Transverse colon (tissue), 4 donors: ENCODE measurements at regions not wholly inside any gene's neighbourhood (a gene's known extent, or its start where the extent isn't known, plus 50 kb on each side); places are given as distances from the start of the nearest gene placed in this dataset.
"Not testable (repeated sequence)": the region's sequence is repeated elsewhere in the genome, so short reads cannot be mapped to it uniquely, and the experiment has no call there.

Experiments used
- DNase-seq: peaks from one replicate; pipeline ENCODE4 v3.0.0-alpha.2; 2019
- H3K27ac ChIP-seq, 4 donors: fragments of 200-600 bp; sonication (generic); 2 replicates each; pipeline ENCODE4 v1.5.1; 2016 to 2018; ENCODE audit warnings: inconsistent platforms in 4 of 4
- H3K27me3 ChIP-seq: fragments of 200-600 bp; sonication (generic); 2 replicates; pipeline ENCODE4 v1.5.1; 2017; ENCODE audit warnings: inconsistent platforms
- H3K36me3 ChIP-seq, 4 donors: fragments of 200-600 bp; sonication (generic); 2 replicates each; pipeline ENCODE4 v1.5.1; 2017 to 2019; ENCODE audit warnings: inconsistent platforms in 4 of 4
- H3K4me1 ChIP-seq, 4 donors: fragments of 200-600 bp; sonication (generic); 2 replicates each; pipeline ENCODE4 v1.5.1; 2017 to 2020; ENCODE audit warnings: inconsistent platforms in 4 of 4
- H3K4me3 ChIP-seq, 4 donors: fragments of 200-600 bp; sonication (generic); 1 replicate in 1 of 4; 2 replicates in 3 of 4; pipeline versions ENCODE4 v1.5.1 to v1.6.1; 2017 to 2019; ENCODE audit warnings: inconsistent platforms in 4 of 4
- H3K9me3 ChIP-seq, 2 donors: fragments of 200-600 bp; sonication (generic); 2 replicates each; pipeline ENCODE4 v1.5.1; 2017 to 2019; ENCODE audit warnings: inconsistent platforms in 2 of 2
- CTCF ChIP-seq, 5 experiments: fragments of 200-600 bp in 3 of 5; fragments of 450-650 bp in 2 of 5; sonication (generic) in 3 of 5; IDR thresholded peaks; 1 replicate in 2 of 5; 2 replicates in 3 of 5; pipeline ENCODE4 v1.5.1; 2016 to 2017; ENCODE audit warnings: antibody characterized with exemption in 5 of 5, inconsistent platforms in 3 of 5, mild to moderate bottlenecking in 2 of 5, moderate library complexity in 1 of 5
- EP300 ChIP-seq: sonication (generic); formaldehyde crosslinking; IDR thresholded peaks from one replicate; pipeline ENCODE4 v1.6.1; 2017; ENCODE audit warnings: antibody characterized with exemption, low read depth
- POLR2A ChIP-seq: fragments of 450-650 bp; IDR thresholded peaks from one replicate; pipeline ENCODE4 v1.6.1; 2016; ENCODE audit warnings: antibody characterized with exemption, mild to moderate bottlenecking, moderate library complexity
- POLR2AphosphoS5 ChIP-seq, 3 donors: sonication (generic); formaldehyde crosslinking; IDR thresholded peaks; one replicate each; pipeline ENCODE4 v1.6.1; 2016; ENCODE audit warnings: antibody characterized with exemption in 3 of 3
- WGBS, 2 donors: methylation state at CpG; one replicate each; pipeline ENCODE4 v1.1.5; 2018; ENCODE audit warnings: low coverage in 1 of 2; 5-methylcytosine and 5-hydroxymethylcytosine counted together
- in situ Hi-C, 4 donors: fragments of 200-750 bp; cut with MboI; loops; one replicate each; pipeline versions ENCODE4 v1.15.0 to v1.15.1; 2017; ENCODE audit warnings: low sequenced_read_pairs in 3 of 4, low pct_ligation_motif_present in 1 of 4, low pct_unique_long_range_greater_than_20kb in 1 of 4
- intact Hi-C: fragments of 100-400 bp; cut with DNase I; formaldehyde crosslinking; loops from one replicate; pipeline ENCODE4 v1.15.1; 2023; ENCODE audit warnings: low total_unique reads

DNA sequence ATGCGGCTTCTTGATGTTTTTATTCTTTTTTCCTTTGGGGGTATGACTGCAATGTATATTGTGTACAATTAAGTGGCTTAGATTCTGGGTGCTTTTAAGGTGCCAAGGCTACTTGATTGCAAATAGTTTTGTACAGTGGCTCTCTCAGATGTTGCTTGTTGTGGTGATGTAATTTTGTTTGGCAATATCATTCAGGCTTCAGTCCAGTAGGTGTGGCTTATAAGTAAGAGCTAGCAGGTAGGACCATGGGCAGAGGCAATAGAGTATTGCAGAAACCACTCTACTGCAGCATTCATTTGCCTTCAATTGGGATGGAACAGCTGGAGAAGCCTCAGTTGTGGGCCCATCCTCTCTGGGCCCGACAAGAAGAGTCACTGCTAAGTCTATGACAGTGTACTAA is 407.9 kb upstream of the MAN1A1 start:
- no peak overlapping the region for H3K27ac ChIP-seq
- WGBS, 2 donors: 59 to 100% methylated on average over 1 to 2 of the region's 2 CpGs
- in situ Hi-C loops (no loop called here), intact Hi-C loops (no loop called here)
- no peaks in the 10 kb centered on the region for H3K36me3 ChIP-seq
- H3K4me1 ChIP-seq: no peaks in the 10 kb centered on the region
- no peaks in the 10 kb centered on the region for H3K27me3 ChIP-seq
- H3K9me3 ChIP-seq: no peaks in the 10 kb centered on the region
- no peak overlapping the region for H3K4me3 ChIP-seq
- TF ChIP-seq EP300 (no peak), CTCF (IDR thresholded peaks at IDR 0.05) (no peak), POLR2AphosphoS5 (IDR thresholded peaks at IDR 0.05) (no peak)
- DNase-seq: no peak

GRCh38 chr6:119749335-119749734 is 399.8 kb upstream of the MAN1A1 start:
- no peak overlapping the region for H3K27ac ChIP-seq
- no peak for DNase-seq
- H3K4me3 ChIP-seq: no peak overlapping the region
- no peaks in the 10 kb centered on the region for H3K4me1 ChIP-seq
- TF ChIP-seq EP300: no peak
- no peak for TF ChIP-seq POLR2AphosphoS5 (IDR thresholded peaks at IDR 0.05)
- no peak for TF ChIP-seq CTCF (IDR thresholded peaks at IDR 0.05)
- TF ChIP-seq POLR2A: no peak
- WGBS, 2 donors: 56 to 74% methylated on average over 4 of the region's 4 CpGs
- no peaks in the 10 kb centered on the region for H3K36me3 ChIP-seq
- H3K27me3 ChIP-seq: no peaks in the 10 kb centered on the region
- intact Hi-C loops (no loop called here), in situ Hi-C loops (loop anchor here in 3 of 4 donors (25.0 kb wide), 1 partner anchor 612 kb away; no protein-coding TSS in a partner anchor)
- no peaks in the 10 kb centered on the region for H3K9me3 ChIP-seq

DNA sequence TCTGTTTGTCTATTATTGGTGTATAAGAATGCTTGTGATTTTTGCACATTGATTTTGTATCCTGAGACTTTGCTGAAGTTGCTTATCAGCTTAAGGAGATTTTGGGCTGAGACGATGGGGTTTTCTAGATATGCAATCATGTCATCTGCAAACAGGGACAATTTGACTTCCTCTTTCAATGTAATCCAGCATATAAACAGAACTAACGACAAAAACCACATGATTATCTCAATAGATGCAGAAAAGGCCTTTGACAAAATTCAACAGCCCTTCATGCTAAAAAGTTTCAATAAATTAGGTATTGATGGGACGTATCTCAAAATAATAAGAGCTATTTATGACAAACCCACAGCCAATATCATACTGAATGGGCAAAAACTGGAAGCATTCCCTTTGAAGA is 399.0 kb upstream of the MAN1A1 start:
- H3K9me3 ChIP-seq, intact Hi-C loops, H3K27ac ChIP-seq, H3K36me3 ChIP-seq, DNase-seq, H3K4me1 ChIP-seq, H3K27me3 ChIP-seq, H3K4me3 ChIP-seq: not testable (repeated sequence)
- in situ Hi-C loops: loop anchor here in 3 of 4 donors (25.0 kb wide), 1 partner anchor 611 kb away; no protein-coding TSS in a partner anchor
- WGBS, 2 donors: 55 to 65% methylated on average over 2 to 3 of the region's 3 CpGs

- Histone ChIP-seq H3K4me3 (no peak overlapping the region), H3K36me3 (no peaks in the 10 kb centered on the region), H3K27me3 (no peaks in the 10 kb centered on the region), H3K27ac (no peak overlapping the region), H3K4me1 (no peaks in the 10 kb centered on the region), H3K9me3 (no peaks in the 10 kb centered on the region)
- in situ Hi-C loops: loop anchor here in 3 of 4 donors (25.0 kb wide), 1 partner anchor 605 kb away; no protein-coding TSS in a partner anchor
- TF ChIP-seq POLR2AphosphoS5 (IDR thresholded peaks at IDR 0.05) (no peak), EP300 (no peak), CTCF (IDR thresholded peaks at IDR 0.05) (peak; percentile 62 to 81 (median 68)), POLR2A (no peak)
- intact Hi-C loops: no loop called here
- peak; percentile 65 for DNase-seq
- 7% methylated on average over 6 of the region's 6 CpGs; no CpG with 5 or more reads in 1 of the 2 donors for WGBS, 2 donors
Observed at GRCh38 chr6:119742188-119742803, 392.7 kb upstream of the MAN1A1 start.

DNA sequence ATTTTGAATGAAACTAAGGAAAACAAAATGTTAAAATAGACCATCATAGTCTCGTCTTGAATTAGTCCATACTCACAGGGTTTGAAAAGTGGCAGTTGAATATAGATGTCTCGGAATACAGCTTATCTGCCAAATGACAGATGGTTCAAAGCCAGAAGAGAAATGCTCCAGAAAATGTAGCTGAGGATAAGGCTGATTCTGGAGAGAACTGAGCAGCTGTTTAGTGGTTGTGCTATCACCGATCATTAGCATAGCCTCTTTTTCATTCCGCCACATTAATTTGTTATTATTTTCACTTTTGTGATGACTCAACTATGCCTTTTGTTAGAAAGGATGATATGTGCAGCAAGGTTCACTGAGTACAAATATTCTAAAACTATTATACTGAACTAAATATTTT is 390.2 kb upstream of the MAN1A1 start:
- 75 to 78% methylated on average over 4 of the region's 4 CpGs for WGBS, 2 donors
- Histone ChIP-seq H3K9me3 (no peaks in the 10 kb centered on the region), H3K27me3 (no peaks in the 10 kb centered on the region), H3K36me3 (no peaks in the 10 kb centered on the region), H3K4me3 (no peak overlapping the region), H3K27ac (no peak overlapping the region), H3K4me1 (peaks cover 0 to 8% (median 0%) of the 10 kb centered on the region in 4 donors)
- no peak for TF ChIP-seq CTCF (IDR thresholded peaks at IDR 0.05)
- TF ChIP-seq POLR2A: no peak
- no peak for TF ChIP-seq EP300
- TF ChIP-seq POLR2AphosphoS5 (IDR thresholded peaks at IDR 0.05): no peak
- DNase-seq: no peak
- intact Hi-C loops (no loop called here), in situ Hi-C loops (loop anchor here in 3 of 4 donors (25.0 kb wide), 1 partner anchor 602 kb away; no protein-coding TSS in a partner anchor)
